ENCODE measurements at regions not wholly inside any gene's neighbourhood (a gene's known extent, or its start where the extent isn't known, plus 50 kb on each side); places are given as distances from the start of the nearest gene placed in this dataset.

- peaks cover 15% of the 10 kb centered on the region for H3K9me3 Mint-ChIP-seq
- H3K36me3 Mint-ChIP-seq (ENCODE audit: insufficient read depth), result no peaks in the 10 kb centered on the region
- ATAC-seq (replicated peaks; ENCODE audit: extremely low read depth, poor library complexity, severe bottlenecking) (no peak), DNase-seq (ENCODE audit: low spot score in 2 of 2) (no peak)
- no peak overlapping the region for H3K4me3 Mint-ChIP-seq
- no peaks in the 10 kb centered on the region for H3K27me3 Mint-ChIP-seq
- no peaks in the 10 kb centered on the region for H3K4me1 Mint-ChIP-seq
- no peak overlapping the region for H3K27ac Mint-ChIP-seq (ENCODE audit: low read depth)
Observed at GRCh38 chr7:86328801-86329433, 314.8 kb upstream of the GRM3 start.

- DNase-seq (ENCODE audit: low spot score in 2 of 2), result no peak
- Mint-ChIP-seq H3K27ac (ENCODE audit: low read depth) (no peak overlapping the region), H3K36me3 (ENCODE audit: insufficient read depth) (no peaks in the 10 kb centered on the region), H3K4me3 (no peak overlapping the region), H3K4me1 (no peaks in the 10 kb centered on the region), H3K9me3 (peaks cover 11% of the 10 kb centered on the region), H3K27me3 (no peaks in the 10 kb centered on the region)
- ATAC-seq (replicated peaks; ENCODE audit: extremely low read depth, poor library complexity, severe bottlenecking), result no peak
Observed at GRCh38 chr7:86326847-86327246, 316.9 kb upstream of the GRM3 start.

- Mint-ChIP-seq H3K4me1 (no peaks in the 10 kb centered on the region), H3K9me3 (peaks cover 9% of the 10 kb centered on the region)
Observed at GRCh38 chr7:86320889-86321288, 322.8 kb upstream of the GRM3 start.

GRCh38 chr7:86320341-86320740 is 323.4 kb upstream of the GRM3 start:
- no peaks in the 10 kb centered on the region for H3K4me1 Mint-ChIP-seq
- H3K9me3 Mint-ChIP-seq, result peaks cover 5% of the 10 kb centered on the region
- no peaks in the 10 kb centered on the region for H3K36me3 Mint-ChIP-seq (ENCODE audit: insufficient read depth)
- H3K27me3 Mint-ChIP-seq, result no peaks in the 10 kb centered on the region
- no peak overlapping the region for H3K4me3 Mint-ChIP-seq
- no peak for DNase-seq (ENCODE audit: low spot score in 2 of 2)
- no peak for ATAC-seq (replicated peaks; ENCODE audit: extremely low read depth, poor library complexity, severe bottlenecking)
- H3K27ac Mint-ChIP-seq (ENCODE audit: low read depth), result no peak overlapping the region

More at GRCh38 chr7:86320889-86321288, 322.8 kb upstream of the GRM3 start:
- Mint-ChIP-seq H3K4me3 (no peak overlapping the region), H3K27ac (ENCODE audit: low read depth) (no peak overlapping the region), H3K27me3 (no peaks in the 10 kb centered on the region), H3K36me3 (ENCODE audit: insufficient read depth) (no peaks in the 10 kb centered on the region)
- no peak for ATAC-seq (replicated peaks; ENCODE audit: extremely low read depth, poor library complexity, severe bottlenecking)
- DNase-seq (ENCODE audit: low spot score in 2 of 2), result no peak

- Mint-ChIP-seq H3K4me3 (no peak overlapping the region), H3K9me3 (peaks cover under 1% of the 10 kb centered on the region), H3K4me1 (no peaks in the 10 kb centered on the region), H3K27ac (ENCODE audit: low read depth) (no peak overlapping the region), H3K27me3 (no peaks in the 10 kb centered on the region), H3K36me3 (ENCODE audit: insufficient read depth) (no peaks in the 10 kb centered on the region)
- DNase-seq (ENCODE audit: low spot score in 2 of 2), result no peak
- no peak for ATAC-seq (replicated peaks; ENCODE audit: extremely low read depth, poor library complexity, severe bottlenecking)
Observed at GRCh38 chr7:86313842-86314241, 329.9 kb upstream of the GRM3 start.

- Mint-ChIP-seq H3K36me3 (ENCODE audit: insufficient read depth) (no peaks in the 10 kb centered on the region), H3K4me3 (no peak overlapping the region), H3K27me3 (no peaks in the 10 kb centered on the region), H3K27ac (ENCODE audit: low read depth) (no peak overlapping the region), H3K4me1 (no peaks in the 10 kb centered on the region), H3K9me3 (peaks cover 4% of the 10 kb centered on the region)
- ATAC-seq (replicated peaks; ENCODE audit: extremely low read depth, poor library complexity, severe bottlenecking) (no peak), DNase-seq (ENCODE audit: low spot score in 2 of 2) (no peak)
Observed at GRCh38 chr7:86301301-86301700, 342.4 kb upstream of the GRM3 start.

GRCh38 chr7:86295526-86295925 is 348.2 kb upstream of the GRM3 start:
- H3K4me1 Mint-ChIP-seq, result no peaks in the 10 kb centered on the region
- H3K27ac Mint-ChIP-seq (ENCODE audit: low read depth), result no peak overlapping the region
- no peaks in the 10 kb centered on the region for H3K36me3 Mint-ChIP-seq (ENCODE audit: insufficient read depth)
- peaks cover 4% of the 10 kb centered on the region for H3K9me3 Mint-ChIP-seq
- H3K27me3 Mint-ChIP-seq, result no peaks in the 10 kb centered on the region
- no peak overlapping the region for H3K4me3 Mint-ChIP-seq
- ATAC-seq (replicated peaks; ENCODE audit: extremely low read depth, poor library complexity, severe bottlenecking), result no peak
- DNase-seq (ENCODE audit: low spot score in 2 of 2), result no peak

GRCh38 chr7:86282014-86282682 is 361.6 kb upstream of the GRM3 start:
- Mint-ChIP-seq H3K4me3 (no peak overlapping the region), H3K4me1 (no peaks in the 10 kb centered on the region), H3K36me3 (ENCODE audit: insufficient read depth) (peaks cover 1% of the 10 kb centered on the region), H3K27me3 (no peaks in the 10 kb centered on the region), H3K9me3 (no peaks in the 10 kb centered on the region), H3K27ac (ENCODE audit: low read depth) (no peak overlapping the region)
- no peak for ATAC-seq (replicated peaks; ENCODE audit: extremely low read depth, poor library complexity, severe bottlenecking)
- DNase-seq (ENCODE audit: low spot score in 2 of 2), result no peak

GRCh38 chr7:86280150-86280549 is 363.6 kb upstream of the GRM3 start:
- H3K36me3 Mint-ChIP-seq (ENCODE audit: insufficient read depth), result no peaks in the 10 kb centered on the region
- H3K9me3 Mint-ChIP-seq, result no peaks in the 10 kb centered on the region
- H3K27me3 Mint-ChIP-seq, result no peaks in the 10 kb centered on the region
- no peak overlapping the region for H3K27ac Mint-ChIP-seq (ENCODE audit: low read depth)
- no peaks in the 10 kb centered on the region for H3K4me1 Mint-ChIP-seq
- H3K4me3 Mint-ChIP-seq, result no peak overlapping the region
- DNase-seq (ENCODE audit: low spot score in 2 of 2) (no peak), ATAC-seq (replicated peaks; ENCODE audit: extremely low read depth, poor library complexity, severe bottlenecking) (no peak)

- Mint-ChIP-seq H3K27ac (ENCODE audit: low read depth) (no peak overlapping the region), H3K27me3 (no peaks in the 10 kb centered on the region), H3K4me1 (no peaks in the 10 kb centered on the region), H3K4me3 (no peak overlapping the region), H3K9me3 (peaks cover 20% of the 10 kb centered on the region), H3K36me3 (ENCODE audit: insufficient read depth) (no peaks in the 10 kb centered on the region)
- ATAC-seq (replicated peaks; ENCODE audit: extremely low read depth, poor library complexity, severe bottlenecking) (no peak), DNase-seq (ENCODE audit: low spot score in 2 of 2) (no peak)
Observed at GRCh38 chr7:86262781-86263180, 380.9 kb upstream of the GRM3 start.

GRCh38 chr7:86257894-86258293 is 385.8 kb upstream of the GRM3 start:
- Mint-ChIP-seq H3K4me1 (no peaks in the 10 kb centered on the region), H3K36me3 (ENCODE audit: insufficient read depth) (no peaks in the 10 kb centered on the region)

GRCh38 chr7:86252406-86252805 is 391.3 kb upstream of the GRM3 start:
- no peak for DNase-seq (ENCODE audit: low spot score in 2 of 2)
- H3K9me3 Mint-ChIP-seq, result peaks cover 34% of the 10 kb centered on the region
- no peak overlapping the region for H3K4me3 Mint-ChIP-seq
- no peaks in the 10 kb centered on the region for H3K27me3 Mint-ChIP-seq
- no peaks in the 10 kb centered on the region for H3K36me3 Mint-ChIP-seq (ENCODE audit: insufficient read depth)
- H3K27ac Mint-ChIP-seq (ENCODE audit: low read depth), result no peak overlapping the region
- ATAC-seq (replicated peaks; ENCODE audit: extremely low read depth, poor library complexity, severe bottlenecking), result no peak
- no peaks in the 10 kb centered on the region for H3K4me1 Mint-ChIP-seq

More at GRCh38 chr7:86257894-86258293, 385.8 kb upstream of the GRM3 start:
- no peak for DNase-seq (ENCODE audit: low spot score in 2 of 2)
- H3K9me3 Mint-ChIP-seq, result peaks cover 21% of the 10 kb centered on the region
- H3K27ac Mint-ChIP-seq (ENCODE audit: low read depth), result no peak overlapping the region
- no peak overlapping the region for H3K4me3 Mint-ChIP-seq
- H3K27me3 Mint-ChIP-seq, result no peaks in the 10 kb centered on the region
- no peak for ATAC-seq (replicated peaks; ENCODE audit: extremely low read depth, poor library complexity, severe bottlenecking)

GRCh38 chr7:86248977-86249376 is 394.7 kb upstream of the GRM3 start:
- DNase-seq (ENCODE audit: low spot score in 2 of 2), result no peak
- no peak overlapping the region for H3K27ac Mint-ChIP-seq (ENCODE audit: low read depth)
- no peaks in the 10 kb centered on the region for H3K4me1 Mint-ChIP-seq
- H3K4me3 Mint-ChIP-seq, result no peak overlapping the region
- no peak for ATAC-seq (replicated peaks; ENCODE audit: extremely low read depth, poor library complexity, severe bottlenecking)
- H3K27me3 Mint-ChIP-seq, result no peaks in the 10 kb centered on the region
- H3K36me3 Mint-ChIP-seq (ENCODE audit: insufficient read depth), result no peaks in the 10 kb centered on the region
- peaks cover 34% of the 10 kb centered on the region for H3K9me3 Mint-ChIP-seq
